NCI-H345 (cell line): ENCODE measurements at regions not wholly inside any gene's neighbourhood (a gene's known extent, or its start where the extent isn't known, plus 50 kb on each side); places are given as distances from the start of the nearest gene placed in this dataset.
"Not testable (repeated sequence)": the region's sequence is repeated elsewhere in the genome, so short reads cannot be mapped to it uniquely, and the experiment has no call there.

Experiments used
- DNase-seq: peaks from one replicate; lab custom pipeline; 2025; lab: John Stamatoyannopoulos, UW

DNA sequence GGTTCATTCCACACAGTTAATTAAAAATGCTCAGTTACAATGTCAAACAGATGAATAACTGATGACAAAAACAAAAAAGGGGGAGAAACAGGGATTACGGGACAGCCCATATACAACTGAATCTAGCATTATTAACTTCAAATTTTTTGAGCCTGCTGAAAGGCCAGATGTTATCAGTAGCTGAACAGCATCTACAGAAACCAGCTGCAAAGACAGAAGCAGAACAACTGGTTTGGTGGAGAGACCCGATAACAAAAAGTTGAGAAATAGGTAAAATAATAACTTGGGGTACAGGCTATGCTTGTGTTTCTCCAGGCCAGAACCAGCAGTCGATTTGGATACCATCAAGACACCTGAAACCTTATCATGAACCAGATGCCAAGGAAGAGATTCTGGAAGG is 109.8 kb downstream of the SEPTIN7 start:
- not testable (repeated sequence) for DNase-seq

DNA sequence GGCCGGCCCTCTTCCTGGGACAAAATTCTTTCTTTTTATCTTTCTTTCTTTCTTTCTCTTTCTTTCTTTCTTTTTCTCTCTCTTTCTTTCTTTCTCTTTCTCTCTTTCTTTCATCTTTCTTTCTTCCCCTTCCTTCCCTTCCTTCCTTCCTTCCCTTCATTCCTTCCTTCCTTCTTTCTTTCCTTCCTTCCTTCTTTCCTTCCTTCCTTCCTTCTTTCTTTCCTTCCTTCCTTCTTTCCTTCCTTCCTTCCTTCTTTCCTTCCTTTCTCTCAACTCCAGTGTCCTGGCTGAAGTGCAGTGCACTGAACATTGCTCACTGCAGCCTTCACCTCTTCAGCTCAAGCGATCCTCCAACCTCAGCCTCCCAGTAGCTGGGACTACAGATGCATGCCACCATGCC is 112.5 kb downstream of the SEPTIN7 start:
- DNase-seq: not testable (repeated sequence)

- not testable (repeated sequence) for DNase-seq
Measured at GRCh38 chr7:35914214-35914613, 113.4 kb downstream of the SEPTIN7 start.

DNA sequence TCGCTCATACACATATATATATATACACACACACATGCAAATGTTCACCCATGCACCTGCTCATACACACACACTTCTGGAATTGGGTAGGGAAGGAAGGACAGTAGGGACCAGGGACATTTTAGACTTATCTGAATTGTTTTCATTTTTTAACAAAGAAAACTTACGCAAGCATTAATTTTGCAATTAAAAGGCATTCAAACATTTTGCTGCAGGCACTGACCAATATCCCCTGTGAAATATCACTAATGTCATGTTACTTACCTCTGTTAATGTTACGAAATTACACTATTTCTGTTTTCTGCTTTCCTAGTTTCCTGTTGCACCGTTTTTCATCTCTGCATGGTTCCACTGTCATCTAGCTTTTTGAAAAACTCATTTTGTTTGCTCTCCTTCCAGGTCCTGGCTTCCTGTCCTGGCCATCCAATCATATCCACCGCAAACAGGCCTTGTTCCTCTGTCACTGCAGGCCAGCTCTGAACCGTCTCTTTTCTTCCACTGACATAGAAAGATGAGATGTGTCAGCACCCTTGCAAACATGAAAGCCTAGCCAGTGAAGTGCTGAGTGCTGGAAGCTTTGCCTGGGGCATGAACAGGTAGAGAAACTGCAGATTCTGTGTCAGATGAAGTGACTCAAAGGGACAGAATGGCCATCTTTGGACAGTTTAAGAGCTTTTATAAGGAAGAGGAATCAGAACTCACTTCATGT is 114.5 kb downstream of the SEPTIN7 start:
- DNase-seq: peak; percentile 8

DNA sequence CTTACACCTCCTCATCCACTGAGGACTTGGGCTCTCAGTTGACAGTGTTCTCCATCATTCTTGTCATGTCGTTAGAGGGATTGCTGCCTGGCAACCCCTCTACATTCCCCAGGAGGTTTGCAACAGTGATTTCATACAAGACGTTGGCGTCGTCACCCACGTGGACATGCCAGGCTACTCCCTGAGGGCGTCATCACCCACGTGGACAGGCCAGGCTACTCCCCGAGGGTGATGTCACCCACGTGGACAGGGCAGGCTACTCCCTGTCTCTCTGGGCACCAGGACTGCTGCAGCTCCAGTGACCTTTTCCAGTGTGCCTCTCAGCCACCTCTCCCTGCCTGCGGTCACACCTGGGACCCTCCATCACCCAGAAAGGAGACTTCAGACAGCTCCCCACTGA is 117.4 kb downstream of the SEPTIN7 start:
- not testable (repeated sequence) for DNase-seq

- peak; percentile 3 for DNase-seq
Measured at GRCh38 chr7:35919607-35920006, 118.8 kb downstream of the SEPTIN7 start.

GRCh38 chr7:35921338-35921737 is 120.5 kb downstream of the SEPTIN7 start:
- DNase-seq: not testable (repeated sequence)

DNA sequence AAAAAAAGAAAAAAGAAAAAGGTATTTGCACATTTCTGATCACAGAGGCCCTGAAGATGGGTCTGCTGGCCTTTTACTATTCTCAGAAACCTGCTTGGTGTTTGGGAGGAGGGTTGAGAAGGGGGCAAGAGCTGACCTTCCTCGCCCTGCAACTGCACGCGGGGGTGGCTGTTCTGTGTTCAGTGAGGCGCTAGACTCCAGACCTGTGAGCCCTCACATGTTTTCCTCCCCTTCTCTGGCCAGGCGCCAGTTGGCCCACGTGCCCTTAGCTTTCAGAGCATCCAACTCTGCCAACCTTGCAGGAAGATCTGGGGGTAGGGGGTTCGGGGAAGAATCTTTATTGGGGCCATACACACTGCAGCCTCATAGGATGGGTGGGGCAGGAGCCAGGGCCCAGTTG is 123.8 kb downstream of the SEPTIN7 start:
- not testable (repeated sequence) for DNase-seq

DNA sequence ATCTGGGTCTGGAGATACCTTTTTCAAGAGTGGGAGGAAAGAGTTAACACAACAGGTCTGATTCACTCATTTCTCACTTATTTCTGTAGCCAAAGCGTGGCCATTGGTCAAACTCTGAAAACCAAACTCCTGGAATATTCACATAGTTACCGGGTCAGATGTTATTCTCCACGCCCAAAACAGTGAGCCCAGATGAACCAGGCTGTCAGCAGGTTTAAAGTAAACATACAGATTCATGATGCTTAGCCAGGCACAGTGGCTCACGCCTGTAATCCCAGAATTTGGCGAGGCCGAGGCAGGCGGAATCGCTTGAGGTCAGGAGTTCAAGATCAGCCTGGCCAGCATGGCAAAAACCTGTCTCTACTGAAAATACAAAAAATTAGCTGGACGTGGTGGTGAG is 126.1 kb downstream of the SEPTIN7 start:
- DNase-seq: not testable (repeated sequence)

GRCh38 chr7:35931134-35931533 is 130.3 kb downstream of the SEPTIN7 start:
- DNase-seq: not testable (repeated sequence)

DNA sequence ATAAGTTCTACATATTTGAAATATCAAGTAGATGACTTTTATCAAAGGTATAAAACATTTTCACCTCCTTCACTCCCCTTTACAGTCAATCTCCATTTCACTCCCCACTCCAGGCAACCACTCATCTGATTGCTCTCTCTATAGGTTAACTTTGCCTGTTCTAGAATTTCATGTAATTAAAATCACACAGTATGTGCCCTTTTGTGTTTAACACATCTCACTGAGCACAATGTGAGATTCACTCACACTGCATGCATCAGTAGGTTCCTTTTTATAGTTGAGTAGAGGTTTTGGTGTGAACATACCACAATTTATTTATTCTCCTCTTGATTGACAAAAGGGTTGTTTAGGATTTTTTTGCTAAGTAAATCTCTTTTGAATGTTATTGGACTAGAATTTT is 130.7 kb downstream of the SEPTIN7 start:
- DNase-seq: peak; percentile 31

DNA sequence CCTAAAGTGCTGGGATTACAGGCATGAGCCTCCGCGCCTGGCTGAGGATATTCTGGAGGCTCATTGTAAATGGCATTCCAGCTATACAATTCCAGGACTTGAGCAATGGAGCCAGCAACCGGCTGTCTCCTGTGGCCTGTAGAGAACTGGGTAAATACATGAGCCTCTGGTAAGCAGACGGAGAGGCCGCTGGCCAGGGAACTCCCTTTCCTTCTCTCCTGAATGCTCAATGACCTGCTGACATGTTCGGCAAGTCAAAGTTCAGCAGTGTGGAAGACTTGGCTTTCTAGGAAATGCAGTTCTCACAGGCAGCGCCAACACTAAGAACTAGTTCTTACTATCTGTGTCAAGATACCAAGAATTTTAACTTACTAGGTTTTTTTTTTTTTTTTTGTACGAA is 139.8 kb downstream of the SEPTIN7 start:
- DNase-seq: not testable (repeated sequence)

GRCh38 chr7:35945621-35946020 is 144.8 kb downstream of the SEPTIN7 start:
- DNase-seq: not testable (repeated sequence)

DNA sequence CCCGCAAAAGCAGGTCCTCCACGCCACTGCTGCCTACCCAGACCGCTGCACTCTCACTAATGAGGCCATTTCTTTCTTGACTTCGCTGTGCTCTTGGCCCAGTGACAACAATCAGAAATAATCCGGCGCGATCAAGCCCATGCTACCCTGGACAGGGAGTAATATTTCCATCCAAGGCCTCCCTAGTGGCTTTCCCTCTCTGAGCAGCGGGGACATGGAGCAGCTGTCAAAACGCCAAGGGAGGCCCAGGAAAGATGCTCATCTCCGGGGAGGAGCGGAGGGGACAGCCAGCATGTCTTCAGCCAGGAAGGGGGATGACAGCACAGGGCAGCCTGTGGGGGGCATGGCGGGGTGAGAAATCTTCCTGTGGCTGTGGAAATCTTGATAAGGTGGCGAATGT is 154.9 kb downstream of the SEPTIN7 start:
- DNase-seq: not testable (repeated sequence)

GRCh38 chr7:35956988-35957387 is 156.1 kb downstream of the SEPTIN7 start:
- DNase-seq: not testable (repeated sequence)

GRCh38 chr7:35961260-35961659 is 160.4 kb downstream of the SEPTIN7 start:
- not testable (repeated sequence) for DNase-seq

DNA sequence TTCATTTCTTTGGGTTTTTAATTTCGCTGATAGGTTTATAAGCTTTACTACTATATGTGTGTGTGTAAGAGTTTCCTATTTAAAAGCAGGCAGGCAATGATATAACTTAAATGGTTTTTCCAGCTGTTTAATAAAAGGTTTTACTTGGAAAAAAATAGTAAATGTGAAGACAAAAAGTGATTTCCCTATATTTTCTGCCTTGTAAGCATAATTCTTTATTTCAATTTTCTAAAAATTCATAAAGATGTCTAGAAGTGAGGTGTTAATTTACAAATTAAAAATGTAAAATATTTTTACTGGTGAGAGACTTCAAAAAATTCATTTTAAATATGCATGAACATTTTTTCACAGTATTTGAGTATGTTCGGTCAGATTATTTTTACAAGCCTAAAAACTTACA is 161.8 kb downstream of the SEPTIN7 start:
- not testable (repeated sequence) for DNase-seq

- DNase-seq: no peak
Measured at GRCh38 chr7:35967366-35968139, 166.7 kb downstream of the SEPTIN7 start.

DNA sequence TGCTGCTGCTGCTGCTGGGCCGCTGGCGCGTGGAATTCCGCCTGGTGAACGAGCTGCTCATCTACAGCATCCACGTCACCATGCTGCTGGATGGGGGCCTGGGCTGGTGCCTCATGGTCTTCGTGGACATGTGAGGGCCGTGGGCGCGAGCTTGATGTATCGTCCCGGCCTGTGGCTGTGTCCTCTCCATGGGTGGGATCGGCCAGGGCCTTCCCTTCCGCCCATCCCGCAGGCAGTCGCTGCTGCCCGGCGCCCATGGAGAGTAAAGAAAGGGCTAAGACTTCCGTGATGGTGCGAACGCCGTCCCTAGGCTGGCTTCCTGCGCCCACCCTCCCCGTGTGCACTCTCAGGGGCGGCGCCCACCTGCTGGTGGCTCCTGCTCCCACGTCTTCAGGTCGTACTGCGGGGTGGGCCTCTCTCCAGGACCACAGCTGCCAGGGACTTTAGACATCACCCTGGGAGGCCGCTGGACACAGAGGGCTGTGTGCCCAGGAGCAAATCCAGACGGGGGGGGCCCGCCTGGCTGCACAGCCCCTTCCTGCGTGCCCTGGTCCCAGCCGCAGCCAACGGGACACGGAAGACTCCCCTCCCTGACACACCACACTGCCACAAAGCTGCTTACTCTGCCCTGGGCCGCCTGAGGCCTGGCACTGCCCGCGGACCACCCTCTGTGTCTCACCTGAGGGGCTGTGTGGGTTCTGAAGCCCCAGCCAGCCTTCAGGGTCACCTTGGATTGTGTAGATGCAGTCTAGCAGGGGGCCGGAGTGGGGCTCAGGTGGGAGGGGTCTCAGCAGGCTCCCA is 167.5 kb downstream of the SEPTIN7 start:
- no peak for DNase-seq

GRCh38 chr7:35969066-35969465 is 168.2 kb downstream of the SEPTIN7 start:
- no peak for DNase-seq

DNA sequence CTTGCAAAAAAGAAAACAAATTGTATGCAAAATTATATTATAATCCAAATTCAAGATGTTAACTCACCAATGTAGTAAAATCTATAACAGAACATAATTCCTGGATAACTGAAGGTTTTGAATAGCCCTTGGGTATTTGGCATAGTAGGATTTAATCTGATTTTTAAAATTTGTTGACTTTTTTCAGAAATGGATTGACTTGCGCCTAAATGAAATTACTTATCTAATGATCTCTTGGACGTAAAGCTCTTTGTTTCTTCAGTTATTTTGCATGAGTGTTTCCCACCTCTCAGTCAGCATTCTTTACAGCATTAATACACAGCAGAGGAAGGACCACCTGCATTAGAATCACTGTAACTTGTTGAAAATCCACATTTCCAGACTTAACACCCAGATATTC is 169.6 kb downstream of the SEPTIN7 start:
- DNase-seq: no peak

- DNase-seq: no peak
Measured at GRCh38 chr7:35971133-35971891, 170.5 kb downstream of the SEPTIN7 start.
